HG02840 (cell line): ENCODE measurements at regions not wholly inside any gene's neighbourhood (a gene's known extent, or its start where the extent isn't known, plus 50 kb on each side); places are given as distances from the start of the nearest gene placed in this dataset.

Experiments
- ATAC-seq: cut with Tn5 transposase; IDR thresholded peaks from one replicate; pipeline ENCODE4 v1.9.1; 2021; ENCODE audit warnings: mild to moderate bottlenecking, moderate library complexity, moderate number of reproducible peaks; ENCODE audit not compliant: unreplicated experiment, low FRiP score

GRCh38 chr6:12501990-12502389 is 211.8 kb downstream of the EDN1 start:
- no peak for ATAC-seq

GRCh38 chr6:12504325-12504966 is 212.1 kb upstream of the PHACTR1 start:
- ATAC-seq: no peak

- ATAC-seq: no peak
Measured at GRCh38 chr6:12505486-12505885, 211.1 kb upstream of the PHACTR1 start.

- no peak for ATAC-seq
Measured at GRCh38 chr6:12506159-12506558, 210.4 kb upstream of the PHACTR1 start.

GRCh38 chr6:12507636-12508035 is 208.9 kb upstream of the PHACTR1 start:
- no peak for ATAC-seq

- ATAC-seq: no peak
Measured at GRCh38 chr6:12508553-12508952, 208.0 kb upstream of the PHACTR1 start.

GRCh38 chr6:12509060-12509459 is 207.5 kb upstream of the PHACTR1 start:
- ATAC-seq: no peak

GRCh38 chr6:12516070-12516469 is 200.5 kb upstream of the PHACTR1 start:
- ATAC-seq: peak; percentile 49

- ATAC-seq: no peak
Measured at GRCh38 chr6:12522347-12522746, 194.2 kb upstream of the PHACTR1 start.

- no peak for ATAC-seq
Measured at GRCh38 chr6:12523726-12524125, 192.8 kb upstream of the PHACTR1 start.

- ATAC-seq: no peak
Measured at GRCh38 chr6:12525276-12525675, 191.3 kb upstream of the PHACTR1 start.

- ATAC-seq: no peak
Measured at GRCh38 chr6:12527339-12527738, 189.2 kb upstream of the PHACTR1 start.

- no peak for ATAC-seq
Measured at GRCh38 chr6:12528136-12528535, 188.4 kb upstream of the PHACTR1 start.

- ATAC-seq: no peak
Measured at GRCh38 chr6:12528581-12529363, 187.8 kb upstream of the PHACTR1 start.

GRCh38 chr6:12529364-12530019 is 187.1 kb upstream of the PHACTR1 start:
- no peak for ATAC-seq

- ATAC-seq: no peak
Measured at GRCh38 chr6:12530345-12530744, 186.2 kb upstream of the PHACTR1 start.

- ATAC-seq: no peak
Measured at GRCh38 chr6:12533586-12533985, 183.0 kb upstream of the PHACTR1 start.

GRCh38 chr6:12534069-12534853 is 182.3 kb upstream of the PHACTR1 start:
- no peak for ATAC-seq

- no peak for ATAC-seq
Measured at GRCh38 chr6:12535586-12536314, 180.8 kb upstream of the PHACTR1 start.

- no peak for ATAC-seq
Measured at GRCh38 chr6:12536416-12536815, 180.2 kb upstream of the PHACTR1 start.
